Ovary (tissue), 3 donors: ENCODE measurements at regions not wholly inside any gene's neighbourhood (a gene's known extent, or its start where the extent isn't known, plus 50 kb on each side); places are given as distances from the start of the nearest gene placed in this dataset.

ENCODE experiments used
- EP300 ChIP-seq: sonication (generic); formaldehyde crosslinking; IDR thresholded peaks from one replicate; pipeline ENCODE4 v1.6.1; 2017; ENCODE audit warnings: antibody characterized with exemption
- TF ChIP-seq, protein P1 (sequence below), 3 donors: fragments of 450-650 bp in 2 of 3; fragments of 200-600 bp in 1 of 3; IDR thresholded peaks; one replicate each; pipeline versions ENCODE4 v1.5.1 to v1.8.0; 2016 to 2022; ENCODE audit warnings: antibody characterized with exemption in 3 of 3, mild to moderate bottlenecking in 1 of 3
- donor health status: DM: no; HTN: no; CAD: no.

DNA sequence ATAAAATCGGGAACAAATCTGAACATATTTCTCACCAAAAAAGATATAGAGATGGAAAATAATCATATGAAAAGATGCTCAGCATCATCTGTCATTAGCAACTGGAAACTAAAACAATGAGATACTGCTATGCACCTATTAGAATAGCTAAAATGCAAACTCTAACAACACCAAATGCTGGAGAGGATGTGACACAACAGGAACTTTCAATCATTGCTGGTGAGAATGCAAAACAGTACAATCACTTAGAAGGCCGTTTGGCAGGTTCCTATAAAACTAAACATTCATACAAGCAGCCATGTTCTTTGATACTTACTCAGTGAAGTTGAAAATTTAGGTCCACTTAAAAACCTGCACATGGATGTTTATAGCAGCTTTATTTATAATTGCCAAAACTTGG lies 67.0 kb downstream of the FAM50B start:
- TF ChIP-seq, protein P1, sequence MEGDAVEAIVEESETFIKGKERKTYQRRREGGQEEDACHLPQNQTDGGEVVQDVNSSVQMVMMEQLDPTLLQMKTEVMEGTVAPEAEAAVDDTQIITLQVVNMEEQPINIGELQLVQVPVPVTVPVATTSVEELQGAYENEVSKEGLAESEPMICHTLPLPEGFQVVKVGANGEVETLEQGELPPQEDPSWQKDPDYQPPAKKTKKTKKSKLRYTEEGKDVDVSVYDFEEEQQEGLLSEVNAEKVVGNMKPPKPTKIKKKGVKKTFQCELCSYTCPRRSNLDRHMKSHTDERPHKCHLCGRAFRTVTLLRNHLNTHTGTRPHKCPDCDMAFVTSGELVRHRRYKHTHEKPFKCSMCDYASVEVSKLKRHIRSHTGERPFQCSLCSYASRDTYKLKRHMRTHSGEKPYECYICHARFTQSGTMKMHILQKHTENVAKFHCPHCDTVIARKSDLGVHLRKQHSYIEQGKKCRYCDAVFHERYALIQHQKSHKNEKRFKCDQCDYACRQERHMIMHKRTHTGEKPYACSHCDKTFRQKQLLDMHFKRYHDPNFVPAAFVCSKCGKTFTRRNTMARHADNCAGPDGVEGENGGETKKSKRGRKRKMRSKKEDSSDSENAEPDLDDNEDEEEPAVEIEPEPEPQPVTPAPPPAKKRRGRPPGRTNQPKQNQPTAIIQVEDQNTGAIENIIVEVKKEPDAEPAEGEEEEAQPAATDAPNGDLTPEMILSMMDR (IDR thresholded peaks at IDR 0.05), result no peak
- no peak for TF ChIP-seq EP300
